IPS DF 4.7 (cell line): ENCODE measurements at regions not wholly inside any gene's neighbourhood (a gene's known extent, or its start where the extent isn't known, plus 50 kb on each side); places are given as distances from the start of the nearest gene placed in this dataset.

ENCODE experiments used
- DNase-seq: peaks from one replicate; pipeline ENCODE4 v3.0.0-alpha.2; 2013; ENCODE audit warnings: low spot score; ENCODE audit errors: extremely low read depth

- no peak for DNase-seq
Measured at GRCh38 chr5:8317335-8317734, 448.4 kb downstream of the MTRR start.

DNA sequence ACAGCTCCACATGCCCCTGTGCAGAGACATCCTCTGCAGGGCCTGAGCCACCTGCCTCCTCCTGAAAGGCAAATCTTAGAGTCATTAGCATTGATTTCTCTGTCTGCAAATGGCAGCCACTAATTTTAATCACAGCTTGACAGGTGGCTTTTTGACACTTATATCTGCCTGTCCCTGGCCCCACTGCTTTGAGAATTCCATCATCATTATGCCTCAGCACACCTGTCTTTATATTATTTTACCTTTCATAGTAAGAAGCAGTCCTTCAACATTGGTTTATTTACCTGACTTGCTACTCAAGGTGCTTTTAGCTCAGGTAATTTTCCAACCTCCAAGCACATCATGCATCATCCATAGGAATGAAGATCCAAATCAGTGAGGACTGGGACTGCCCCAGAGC lies 451.3 kb downstream of the MTRR start:
- no peak for DNase-seq

GRCh38 chr5:8321272-8321671 lies 452.3 kb downstream of the MTRR start:
- no peak for DNase-seq

DNA sequence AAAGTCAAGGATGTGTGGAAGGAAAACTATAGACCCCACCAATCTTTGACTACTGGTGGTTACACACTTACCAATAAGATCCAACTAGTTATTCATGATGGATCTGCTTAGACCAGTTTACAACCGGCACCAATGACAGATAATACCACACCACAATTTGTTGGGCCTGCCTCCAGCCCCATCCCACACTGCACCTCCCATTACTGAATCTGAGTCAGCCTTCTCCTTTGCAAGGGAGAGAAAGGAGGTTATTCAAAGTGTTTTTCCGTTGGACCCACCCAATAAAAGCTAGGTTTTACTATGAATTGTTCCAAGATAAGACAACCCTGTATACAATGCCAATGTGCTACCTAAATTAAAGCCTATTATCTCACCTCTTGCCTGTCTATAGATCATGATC lies 453.5 kb downstream of the MTRR start:
- DNase-seq, result no peak

DNA sequence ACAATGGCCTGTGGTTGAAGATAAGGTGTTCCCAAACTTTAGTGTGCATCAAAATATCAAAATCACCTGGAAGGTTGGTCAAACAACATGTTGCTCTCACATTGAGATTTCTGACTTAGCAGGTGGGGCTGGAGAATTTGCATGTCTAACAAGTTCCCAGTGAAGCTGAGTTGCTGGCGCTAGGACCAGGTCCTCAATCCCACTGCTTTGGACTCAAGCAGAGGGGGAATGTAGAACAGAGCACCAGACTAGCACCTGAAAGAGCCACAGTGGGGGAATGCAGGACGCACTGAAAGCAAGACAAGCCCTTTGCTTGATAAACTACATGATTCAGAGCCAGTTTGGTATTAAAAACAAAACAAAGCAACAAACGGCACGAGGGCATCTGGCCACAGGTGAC lies 458.1 kb downstream of the MTRR start:
- no peak for DNase-seq

- DNase-seq, result no peak
Measured at GRCh38 chr5:8329773-8330172, 460.8 kb downstream of the MTRR start.

- DNase-seq, result no peak
Measured at GRCh38 chr5:8332666-8333445, 463.9 kb downstream of the MTRR start.

DNA sequence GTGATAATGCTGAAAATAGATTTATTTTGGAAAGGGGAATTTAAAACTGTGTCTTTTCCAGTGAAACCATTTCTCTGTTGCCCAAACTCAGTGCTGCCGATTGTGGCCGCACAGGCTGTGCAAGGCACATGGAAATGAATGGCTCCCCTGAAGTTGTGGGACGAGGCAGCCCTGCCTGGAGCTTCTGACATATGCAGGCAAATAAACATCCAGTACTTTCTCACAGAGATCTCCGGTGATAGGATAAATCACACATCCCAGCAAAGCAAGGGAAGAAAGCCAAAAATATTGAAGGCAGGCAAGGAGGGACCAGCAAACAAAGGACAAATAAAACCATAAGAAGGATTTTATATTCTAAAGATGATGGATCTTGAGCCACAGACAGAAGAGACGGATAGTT lies 464.5 kb downstream of the MTRR start:
- DNase-seq, result no peak

DNA sequence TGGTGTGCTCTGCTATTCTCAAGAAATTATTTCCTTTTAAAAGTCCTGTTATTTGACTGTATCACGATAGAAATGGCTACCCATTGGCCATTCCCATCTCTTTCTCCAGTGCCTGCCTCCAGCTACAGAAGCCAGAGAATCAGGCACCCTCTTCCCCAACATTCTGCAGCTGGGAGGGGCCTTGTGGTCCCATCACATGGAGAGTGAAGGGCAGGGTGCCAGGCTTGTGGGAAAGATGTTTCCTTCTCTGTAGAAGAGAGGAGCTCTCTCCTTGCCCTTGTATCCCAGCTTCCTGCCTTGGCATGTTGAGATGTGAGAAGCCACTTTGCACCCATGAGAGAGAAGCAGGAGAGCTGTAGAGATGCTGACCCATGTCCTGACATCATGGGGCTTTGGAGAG lies 465.0 kb downstream of the MTRR start:
- DNase-seq, result no peak

- DNase-seq, result no peak
Measured at GRCh38 chr5:8340261-8340660, 471.3 kb downstream of the MTRR start.

DNA sequence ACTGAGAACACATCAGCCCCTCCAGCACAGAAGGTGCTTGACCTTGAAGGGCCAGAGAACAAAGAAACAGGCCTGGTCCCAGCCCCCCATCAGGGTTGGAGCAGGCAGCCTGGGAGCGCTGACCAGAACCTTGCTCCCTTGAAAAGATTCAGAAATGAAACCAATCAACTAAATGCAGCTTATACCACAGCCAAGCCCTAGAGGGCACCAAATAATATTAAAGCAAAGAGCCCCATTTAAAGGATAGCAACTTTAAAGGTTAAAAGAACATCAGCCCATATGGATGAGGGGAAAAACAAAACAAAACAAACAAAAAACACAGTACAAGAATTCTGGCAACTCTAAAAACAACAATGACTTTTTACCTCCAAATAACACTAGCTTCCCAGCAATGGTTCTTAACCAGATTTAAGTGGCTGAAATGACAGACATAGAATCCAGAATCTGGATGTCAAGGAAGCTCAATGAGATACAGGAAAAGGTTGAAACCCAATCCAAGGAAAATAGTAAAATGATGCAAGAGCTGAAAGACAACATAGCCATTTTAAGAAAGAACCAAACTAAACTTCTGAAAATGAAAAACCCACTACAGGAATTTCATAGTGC lies 471.9 kb downstream of the MTRR start:
- DNase-seq, result no peak

DNA sequence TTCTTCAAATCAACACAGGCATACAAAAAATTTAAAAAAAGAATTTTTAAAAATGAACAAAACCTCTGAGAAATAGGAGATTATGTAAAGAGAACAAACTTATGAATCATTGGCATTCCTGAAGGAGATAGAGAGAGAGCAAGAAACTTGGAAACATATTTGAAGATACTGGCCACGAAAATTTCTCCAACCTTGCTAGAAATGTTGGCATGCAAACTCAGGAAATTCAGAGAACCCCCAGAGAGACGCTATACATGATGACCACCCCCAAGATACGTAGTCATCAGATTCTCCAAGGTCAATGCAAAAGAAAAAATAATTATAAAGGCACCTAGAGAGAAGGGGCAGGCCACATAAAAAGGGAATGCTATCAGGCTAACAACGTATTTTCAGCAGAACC lies 472.5 kb downstream of the MTRR start:
- no peak for DNase-seq

GRCh38 chr5:8347984-8348383 lies 479.0 kb downstream of the MTRR start:
- DNase-seq, result no peak

DNA sequence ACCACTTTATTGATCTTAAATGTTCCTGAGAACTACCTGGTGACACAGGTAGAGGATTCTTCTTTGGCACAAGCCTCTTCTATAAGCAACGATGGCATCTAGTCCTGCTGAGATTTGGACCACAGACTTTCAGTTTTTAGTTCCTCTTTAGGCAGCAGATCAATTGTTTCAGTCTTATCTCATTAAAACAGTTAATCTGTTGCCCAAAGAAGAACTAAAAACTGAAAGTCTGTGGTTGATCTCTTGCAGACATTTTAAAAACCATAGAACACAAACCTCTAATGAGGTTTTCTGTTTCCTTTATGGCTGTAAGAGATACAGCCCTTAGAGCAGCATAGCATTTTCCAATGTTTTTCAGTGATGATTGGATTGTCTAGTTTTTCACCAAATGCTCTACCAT lies 480.9 kb downstream of the MTRR start:
- DNase-seq, result no peak

DNA sequence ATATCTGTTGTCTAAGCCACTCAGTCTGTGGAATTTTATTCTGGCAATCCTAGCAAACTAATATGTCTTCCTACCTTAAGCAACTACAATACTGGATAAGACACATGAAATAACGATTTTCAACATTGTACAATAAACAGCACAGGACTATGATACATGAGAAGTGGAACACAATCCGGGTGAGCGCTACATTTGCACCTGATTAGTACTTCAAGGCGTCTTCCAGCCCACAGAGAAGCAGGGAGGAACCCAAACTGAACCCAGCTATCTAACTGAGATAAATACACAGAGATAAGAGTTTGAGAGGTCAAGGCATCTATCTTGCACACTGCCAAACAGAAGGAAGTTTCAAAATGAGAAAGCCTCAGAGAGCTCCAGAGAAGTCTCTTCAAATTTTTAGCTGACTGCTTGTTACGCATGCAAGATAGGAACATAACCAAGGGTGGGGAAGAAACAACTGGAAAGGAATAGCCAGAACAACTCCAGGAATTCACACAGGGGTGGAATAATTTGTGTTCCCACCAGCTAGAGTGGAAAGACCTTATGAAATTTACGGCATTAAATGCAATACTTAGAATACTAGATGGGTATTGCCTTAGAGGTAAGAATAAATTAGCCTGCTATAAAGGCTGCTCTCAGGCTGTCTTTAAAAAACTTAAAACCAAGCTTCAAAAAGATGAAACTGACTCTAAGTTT lies 481.8 kb downstream of the MTRR start:
- DNase-seq, result no peak

- DNase-seq, result no peak
Measured at GRCh38 chr5:8355981-8356380, 487.0 kb downstream of the MTRR start.

DNA sequence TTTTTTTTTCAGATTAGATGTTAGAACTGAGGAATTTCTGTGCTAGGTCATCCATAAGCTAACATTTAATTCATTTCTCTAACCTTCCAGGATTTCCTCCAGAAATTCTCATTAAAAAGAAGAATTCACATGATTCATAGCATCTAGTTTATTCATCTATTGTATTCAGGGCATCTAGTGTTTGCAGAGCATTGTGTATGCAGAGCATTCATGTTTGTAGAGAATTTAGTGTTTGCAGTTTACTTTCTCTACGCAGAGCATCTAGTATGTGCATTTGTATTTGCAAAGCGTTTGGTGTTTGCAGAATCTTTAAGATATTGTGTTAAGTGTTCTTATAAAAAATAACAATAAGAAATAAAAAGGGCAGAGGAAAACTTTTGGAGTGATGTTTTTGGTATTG lies 491.1 kb downstream of the MTRR start:
- DNase-seq, result no peak

DNA sequence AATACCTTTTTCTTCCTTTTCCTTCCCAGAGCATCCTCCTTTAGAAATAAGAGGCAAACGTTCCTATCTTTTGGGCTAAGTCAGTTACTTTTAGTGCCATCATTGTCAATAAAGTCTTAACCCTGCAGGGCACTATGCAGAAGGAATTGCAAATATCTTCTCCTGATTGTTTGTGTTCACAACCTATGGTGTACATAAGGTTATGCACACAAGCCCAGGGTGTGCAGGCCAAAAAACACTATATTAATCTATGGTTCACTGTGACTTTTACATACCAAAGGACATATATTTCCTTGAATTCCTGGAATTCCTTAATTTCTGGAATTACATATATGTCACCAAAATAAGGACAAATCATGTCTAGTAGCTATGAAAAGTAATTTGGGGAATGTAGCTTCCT lies 493.5 kb downstream of the MTRR start:
- DNase-seq, result no peak

DNA sequence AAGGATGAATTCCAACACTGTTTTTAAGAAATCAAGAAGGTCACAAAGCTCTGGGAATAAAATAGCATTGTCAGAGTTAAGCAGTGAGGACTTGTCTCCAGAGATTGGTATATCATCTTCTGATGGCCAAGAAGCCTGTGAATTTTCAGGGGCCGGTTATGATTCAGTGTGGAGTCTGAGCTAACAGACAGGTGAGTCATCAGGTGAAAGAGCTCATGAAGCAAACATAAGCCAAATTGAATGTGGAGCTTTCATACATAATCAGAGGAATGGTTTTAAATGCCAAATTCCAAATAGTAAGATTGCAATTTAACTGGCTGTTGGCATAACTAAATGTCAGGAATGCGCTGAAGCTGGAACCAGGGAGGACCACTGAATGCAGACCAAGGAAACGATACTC lies 494.2 kb downstream of the MTRR start:
- DNase-seq, result no peak

DNA sequence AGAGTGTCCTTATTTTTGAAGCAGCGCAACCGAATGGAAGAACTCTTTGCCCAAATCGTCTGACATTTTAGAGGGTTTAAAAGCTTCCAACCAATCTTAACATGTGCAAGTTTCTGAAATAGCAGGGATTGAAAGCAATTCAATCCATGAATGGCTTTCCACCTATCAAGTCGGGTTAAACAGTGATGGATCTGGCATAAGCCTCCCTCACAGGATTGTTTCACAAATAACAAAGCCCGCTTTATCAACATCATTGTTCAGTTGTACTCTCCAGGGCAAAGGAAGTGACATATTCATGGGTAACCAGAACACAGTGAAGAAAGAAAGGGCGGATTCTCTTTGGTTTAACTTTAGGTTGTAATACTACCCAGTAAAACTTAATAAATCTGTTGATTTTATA lies 497.3 kb downstream of the MTRR start:
- DNase-seq, result no peak

DNA sequence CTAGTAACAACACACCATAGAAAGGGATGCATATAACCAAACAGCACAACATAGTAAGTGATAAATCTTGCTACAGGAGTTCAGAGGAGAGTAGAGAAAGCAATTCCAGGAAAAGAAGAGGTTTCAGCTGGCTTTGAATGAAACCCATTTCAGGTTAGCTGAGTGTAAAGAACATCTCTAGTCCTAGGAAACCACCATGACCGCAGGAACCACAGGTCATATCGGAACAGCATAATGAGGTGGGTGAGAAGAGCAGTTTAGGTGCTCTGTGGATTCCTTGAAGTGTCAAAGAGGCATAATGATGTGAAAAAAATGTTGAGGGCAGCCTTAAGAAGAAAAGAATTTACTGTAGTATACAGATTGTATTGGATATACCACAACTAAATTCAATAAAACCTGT lies 507.5 kb downstream of the MTRR start:
- no peak for DNase-seq

DNA sequence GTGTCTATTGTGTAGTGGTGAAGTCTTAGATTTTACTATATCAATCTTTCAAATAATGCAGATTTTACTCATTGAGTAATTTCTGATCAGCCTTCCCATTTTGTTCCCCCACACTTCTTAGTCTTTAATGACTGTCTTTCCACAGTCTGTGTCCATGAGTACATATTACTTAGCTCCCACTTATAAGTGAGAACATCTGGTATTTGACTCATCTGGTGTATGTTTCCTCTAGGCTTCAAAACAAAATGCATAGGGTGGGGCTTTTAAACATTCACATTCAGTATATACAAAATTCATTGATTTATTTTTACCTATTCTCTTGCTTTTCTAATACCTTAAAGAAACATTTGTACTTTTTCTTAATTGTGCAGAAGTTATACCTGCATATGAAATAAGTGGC lies 513.0 kb downstream of the MTRR start:
- DNase-seq, result no peak

- no peak for DNase-seq
Measured at GRCh38 chr5:8382456-8382855, 513.5 kb downstream of the MTRR start.
